ENCODE measurements at regions not wholly inside any gene's neighbourhood (a gene's known extent, or its start where the extent isn't known, plus 50 kb on each side); places are given as distances from the start of the nearest gene placed in this dataset.
"Not testable (repeated sequence)": the region's sequence is repeated elsewhere in the genome, so short reads cannot be mapped to it uniquely, and the experiment has no call there.

DNA sequence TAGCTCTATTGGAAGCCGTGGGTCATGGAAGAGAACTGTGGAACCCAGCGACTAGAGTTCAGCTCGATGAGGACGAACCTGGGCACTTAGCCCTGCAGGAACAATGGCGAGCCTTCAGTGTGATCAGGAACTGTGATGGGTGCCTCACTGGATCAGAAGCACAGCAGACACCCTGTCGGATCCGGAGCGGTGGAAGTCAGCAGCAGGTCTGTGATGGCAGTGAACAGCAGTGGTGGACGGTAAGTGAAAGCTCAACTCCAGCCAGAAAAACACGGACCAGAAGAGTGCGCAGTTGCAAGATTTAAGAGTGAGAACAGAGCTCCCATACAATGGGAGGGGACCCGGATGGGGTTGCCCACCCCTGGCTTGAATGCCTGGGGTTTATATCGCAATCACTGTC lies 282.2 kb downstream of the NSUN3 start:
- no peak for DNase-seq

- DNase-seq, result no peak
These were observed 286.5 kb downstream of the NSUN3 start for GRCh38 chr3:94349310-94349878.

GRCh38 chr3:94356581-94356980 lies 293.7 kb downstream of the NSUN3 start:
- no peak for DNase-seq

- no peak for DNase-seq
These were observed 297.1 kb downstream of the NSUN3 start for GRCh38 chr3:94359996-94360395.

GRCh38 chr3:94360987-94361386 lies 298.1 kb downstream of the NSUN3 start:
- DNase-seq, result no peak

DNA sequence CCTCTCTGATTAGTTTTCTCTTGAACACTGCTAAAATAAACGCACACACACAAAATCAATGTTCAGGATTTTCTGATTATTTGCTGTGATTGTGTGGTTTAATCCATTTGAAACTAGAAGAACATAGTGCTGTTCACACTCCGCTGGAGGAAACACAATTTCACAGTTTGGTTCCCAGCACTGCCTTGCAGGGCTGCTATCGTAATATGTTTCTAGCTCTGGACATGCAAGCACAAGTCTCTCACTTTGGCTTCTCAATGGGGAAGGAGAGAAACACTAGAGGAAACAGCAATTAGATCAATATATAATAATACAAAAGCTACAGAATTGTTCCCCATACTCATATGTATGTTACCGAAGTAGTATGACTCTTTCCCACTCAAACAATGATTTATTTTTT lies 299.5 kb downstream of the NSUN3 start:
- no peak for DNase-seq

GRCh38 chr3:94365006-94365405 lies 302.1 kb downstream of the NSUN3 start:
- DNase-seq, result no peak

DNA sequence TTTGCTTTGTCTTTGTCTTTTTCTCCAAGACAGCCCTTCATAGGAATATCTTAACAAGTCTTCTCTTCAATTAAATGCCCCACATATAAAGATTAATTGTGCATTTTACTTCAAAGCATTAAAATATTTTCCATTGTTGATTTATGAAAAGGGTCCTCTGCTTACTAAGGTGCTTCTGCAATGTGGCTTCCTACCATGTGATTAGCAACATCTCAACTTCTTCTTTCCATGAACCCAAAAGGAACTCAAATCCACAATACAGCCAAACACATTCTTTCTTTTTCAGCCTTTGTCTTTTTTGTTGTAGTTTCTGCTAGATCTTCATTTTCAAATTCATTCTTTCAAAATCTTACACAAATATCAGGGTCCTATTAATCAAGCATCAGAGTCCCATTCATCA lies 309.2 kb downstream of the NSUN3 start:
- DNase-seq, result no peak

DNA sequence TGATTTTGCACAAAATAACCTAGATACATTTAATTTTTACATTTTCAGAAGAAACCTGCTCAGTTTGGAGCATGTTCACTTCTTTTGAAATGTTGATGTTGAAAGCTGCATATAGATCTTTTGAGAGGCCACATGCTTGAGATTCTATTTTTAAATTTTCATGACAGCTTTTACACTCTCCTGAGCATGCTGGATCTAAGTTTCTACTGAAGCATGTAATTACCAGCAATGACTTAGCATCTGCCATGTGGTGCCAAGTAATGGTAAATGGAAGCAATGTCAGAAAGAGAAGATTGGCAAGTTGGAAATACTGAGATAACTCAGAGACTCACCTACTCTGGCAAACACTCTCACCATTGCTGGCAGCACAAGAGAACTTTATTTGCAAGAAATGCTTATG lies 310.6 kb downstream of the NSUN3 start:
- no peak for DNase-seq

DNA sequence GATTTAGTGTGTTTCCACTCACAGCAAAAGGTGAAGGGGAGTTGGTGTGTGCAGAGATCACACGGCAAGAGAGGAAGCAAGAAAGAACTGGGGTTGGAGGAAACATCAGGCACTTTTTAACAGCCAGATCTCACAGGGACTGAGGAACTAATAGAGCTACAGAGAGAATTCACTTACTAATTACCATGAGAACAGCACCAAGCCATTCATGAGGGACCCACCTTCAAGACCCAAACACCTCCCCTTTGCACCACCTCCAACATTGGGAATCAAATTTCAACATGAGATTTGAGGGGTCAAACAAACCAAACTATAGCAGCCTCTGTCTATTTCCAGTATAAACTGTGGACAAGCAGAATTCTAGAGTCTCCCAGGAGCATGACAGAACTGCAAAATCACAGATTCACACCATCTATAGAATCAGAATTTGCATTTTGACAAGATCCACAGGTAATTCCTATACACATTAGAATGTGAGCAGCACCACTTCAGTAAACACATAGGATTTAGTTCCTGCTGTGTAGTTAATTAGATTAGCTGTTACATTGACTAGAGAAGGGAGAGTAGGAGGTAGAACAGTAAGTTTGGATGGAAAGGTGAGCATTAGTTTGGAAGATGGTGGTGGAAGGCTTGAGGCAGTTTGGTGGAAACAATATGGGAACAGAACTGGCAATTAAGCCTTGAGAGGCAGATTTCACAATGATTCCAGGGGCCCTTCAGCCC lies 311.7 kb downstream of the NSUN3 start:
- no peak for DNase-seq

DNA sequence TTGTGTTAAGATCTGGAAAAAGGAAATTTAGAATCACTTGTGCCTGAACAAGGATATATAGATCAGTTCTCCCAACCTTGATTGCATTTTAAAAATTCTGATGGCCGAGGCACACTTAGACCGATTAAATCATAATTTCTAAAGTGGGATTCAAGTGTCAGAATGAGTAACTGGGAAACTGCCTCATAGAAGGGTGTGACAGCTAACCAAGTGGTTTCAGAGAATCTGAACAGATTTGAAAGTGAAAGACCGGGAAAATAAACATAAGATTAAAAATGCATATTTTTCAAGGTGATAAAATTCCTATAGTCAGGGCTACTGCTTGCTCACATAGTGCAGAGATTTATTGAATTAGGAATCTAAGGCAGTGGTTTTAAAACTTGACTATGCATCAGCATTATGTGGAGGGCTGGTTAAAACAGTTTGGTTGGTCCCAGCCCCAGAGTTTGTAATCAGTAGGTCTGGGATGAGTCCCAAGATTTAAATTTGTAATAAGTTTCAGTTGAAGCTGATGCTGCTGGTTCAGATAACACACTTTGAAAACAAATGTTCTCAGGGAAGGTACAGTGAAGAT lies 314.3 kb downstream of the NSUN3 start:
- not testable (repeated sequence) for DNase-seq

- not testable (repeated sequence) for DNase-seq
These were observed 315.0 kb downstream of the NSUN3 start for GRCh38 chr3:94377863-94378262.

GRCh38 chr3:94378322-94378721 lies 315.5 kb downstream of the NSUN3 start:
- DNase-seq, result no peak

- DNase-seq, result no peak
These were observed 316.4 kb downstream of the NSUN3 start for GRCh38 chr3:94379264-94379663.

- no peak for DNase-seq
These were observed 332.0 kb downstream of the NSUN3 start for GRCh38 chr3:94394885-94395284.

- no peak for DNase-seq
These were observed 333.0 kb downstream of the NSUN3 start for GRCh38 chr3:94395851-94396250.

DNA sequence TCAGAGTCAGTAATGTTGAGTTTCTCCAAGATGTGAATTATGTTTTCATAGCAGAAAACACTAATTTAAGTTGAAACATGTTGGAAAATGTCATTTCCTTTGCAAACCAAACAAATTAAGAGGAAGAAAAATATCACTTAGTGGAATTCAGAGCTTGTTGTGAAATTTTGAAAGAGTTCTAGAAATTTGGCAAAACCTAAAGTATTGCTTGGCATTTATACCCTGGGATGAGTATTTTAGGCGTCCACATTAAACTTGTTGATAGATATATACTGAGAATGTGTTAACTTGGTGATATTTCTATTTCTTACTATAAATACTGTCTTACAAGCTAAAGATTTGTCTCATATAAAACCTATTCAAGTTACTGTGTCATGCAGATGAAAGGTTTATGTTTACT lies 335.2 kb downstream of the NSUN3 start:
- DNase-seq, result no peak

GRCh38 chr3:94401466-94401865 lies 338.6 kb downstream of the NSUN3 start:
- no peak for DNase-seq

DNA sequence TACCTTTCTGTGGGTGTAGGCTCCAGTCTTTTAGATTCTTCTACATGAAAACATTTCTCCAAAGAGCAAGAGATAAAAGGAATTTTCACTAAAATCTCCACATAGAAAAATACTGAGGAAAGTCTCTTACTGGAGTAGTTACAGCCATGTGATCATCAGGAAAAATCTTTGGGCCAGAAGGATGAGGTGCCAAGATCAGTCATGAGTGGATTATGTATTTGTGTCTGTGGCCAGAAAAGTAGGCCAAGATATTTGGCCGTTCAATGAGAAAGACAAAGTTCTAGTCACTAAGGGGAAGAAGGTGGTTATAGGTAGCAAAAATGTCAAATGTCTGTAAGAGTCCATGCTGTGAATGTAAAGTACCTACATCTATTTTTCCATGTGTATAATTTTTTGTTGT lies 339.3 kb downstream of the NSUN3 start:
- DNase-seq, result no peak

GRCh38 chr3:94405258-94406035 lies 342.6 kb downstream of the NSUN3 start:
- DNase-seq, result no peak

DNA sequence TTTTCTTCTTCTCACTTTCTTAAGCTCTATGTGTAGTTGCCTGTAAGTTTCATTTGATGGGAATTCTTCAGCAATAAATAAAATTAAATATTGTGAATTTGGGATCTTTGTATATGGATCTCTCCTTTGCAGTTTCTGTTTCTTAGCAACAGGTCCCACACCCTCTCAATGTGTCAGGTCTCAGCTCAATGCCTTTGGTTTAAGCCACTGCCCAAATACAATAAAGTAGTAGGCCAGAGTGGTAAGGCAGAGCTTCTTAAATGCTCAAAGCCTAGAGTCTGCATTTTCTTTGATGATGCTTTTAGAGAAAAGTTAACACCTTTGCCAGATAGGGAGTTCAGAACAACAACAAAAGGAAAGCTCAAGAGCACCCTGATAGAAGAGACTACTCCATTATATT lies 343.7 kb downstream of the NSUN3 start:
- DNase-seq, result no peak

- not testable (repeated sequence) for DNase-seq
These were observed 350.1 kb downstream of the NSUN3 start for GRCh38 chr3:94412936-94413335.

DNA sequence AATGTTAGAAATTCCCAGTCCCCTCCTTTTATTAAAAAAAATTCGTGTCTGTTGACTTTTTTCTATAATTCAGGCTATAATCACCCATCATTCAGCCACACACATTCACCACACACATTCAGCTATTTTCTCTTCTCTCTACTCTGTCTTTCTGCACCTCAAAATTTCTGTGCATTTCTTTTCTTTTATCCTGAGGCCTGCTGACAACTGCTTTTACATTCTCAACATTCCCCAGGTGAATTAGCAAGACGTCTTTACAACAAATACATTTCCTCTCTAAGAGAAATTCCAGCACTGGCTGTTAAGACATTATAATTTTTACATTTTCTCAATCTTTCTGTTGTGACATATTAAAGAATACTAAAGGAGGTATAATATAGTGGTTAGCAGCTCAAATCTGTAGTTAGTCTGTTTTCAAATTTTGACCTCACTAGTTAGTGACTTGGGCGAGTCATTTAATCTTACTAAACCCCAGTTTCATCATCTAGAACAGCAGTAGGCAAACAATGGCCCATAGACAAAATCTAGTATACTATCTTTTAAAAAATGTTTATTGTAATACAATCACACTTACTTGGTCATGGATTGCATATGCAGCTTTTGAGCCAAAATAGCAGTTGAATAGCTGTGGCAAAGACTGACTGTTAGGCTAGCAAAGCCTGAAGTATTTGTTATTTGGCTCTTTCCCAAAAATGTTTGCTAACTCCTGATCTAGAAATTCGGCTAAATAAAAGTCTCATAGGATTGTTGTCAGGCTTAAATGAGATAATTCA lies 350.7 kb downstream of the NSUN3 start:
- no peak for DNase-seq
